HG03558 (cell line): ENCODE measurements at regions not wholly inside any gene's neighbourhood (a gene's known extent, or its start where the extent isn't known, plus 50 kb on each side); places are given as distances from the start of the nearest gene placed in this dataset.
"Not testable (repeated sequence)": the region's sequence is repeated elsewhere in the genome, so short reads cannot be mapped to it uniquely, and the experiment has no call there.

Experiments used
- ATAC-seq: cut with Tn5 transposase; IDR thresholded peaks from one replicate; pipeline ENCODE4 v1.9.1; 2021; ENCODE audit warnings: moderate number of reproducible peaks; ENCODE audit not compliant: unreplicated experiment; ENCODE audit errors: extremely low read depth

DNA sequence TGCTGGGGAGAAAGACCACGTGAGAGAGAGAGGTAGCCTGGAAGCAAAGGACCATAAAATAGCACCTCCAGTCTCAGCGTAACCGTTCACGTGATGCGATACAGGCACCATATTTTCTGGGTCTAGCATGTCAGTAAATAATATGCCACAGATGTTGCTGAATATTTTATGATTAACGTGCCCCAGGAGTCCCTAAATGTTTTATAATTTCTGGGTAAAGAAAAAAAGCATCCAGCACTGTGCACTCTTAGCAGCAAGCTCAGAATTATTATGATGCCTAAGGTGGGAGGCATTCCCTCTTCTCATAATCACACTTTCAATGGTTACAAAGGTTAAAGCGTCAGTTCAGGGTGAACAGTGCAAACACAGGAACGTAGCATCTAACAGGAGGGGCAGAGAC is 121.8 kb downstream of the CAVIN4 start:
- ATAC-seq, result no peak

DNA sequence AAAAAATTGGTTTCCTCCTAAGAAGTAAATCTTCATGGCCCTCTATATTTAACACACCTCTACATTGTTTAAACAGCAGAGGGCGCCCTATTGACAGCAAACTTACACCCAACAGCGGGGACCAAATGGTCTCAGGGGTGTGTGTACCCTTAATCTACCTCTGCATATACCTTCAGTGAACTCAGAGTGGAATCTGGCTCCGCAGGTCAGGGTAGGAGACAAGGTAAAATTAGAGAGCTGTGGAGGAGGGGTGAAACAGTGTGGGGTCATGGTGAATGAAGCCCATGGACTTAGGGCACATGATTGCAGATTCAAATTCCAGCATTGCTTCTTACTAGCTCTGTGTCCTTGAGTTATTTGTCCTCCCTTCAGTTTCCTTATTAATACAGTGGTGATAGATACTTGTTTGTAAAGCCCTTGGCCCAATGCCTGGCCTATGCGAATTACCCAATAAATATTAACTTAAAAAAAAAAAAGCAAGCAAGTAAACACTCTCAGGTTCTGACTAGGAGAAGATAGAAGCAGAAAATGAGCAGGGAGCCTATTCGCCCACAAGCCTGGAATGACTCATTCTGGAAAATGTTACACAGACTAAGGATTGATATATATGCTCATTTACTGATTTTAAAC is 122.9 kb downstream of the CAVIN4 start:
- no peak for ATAC-seq

DNA sequence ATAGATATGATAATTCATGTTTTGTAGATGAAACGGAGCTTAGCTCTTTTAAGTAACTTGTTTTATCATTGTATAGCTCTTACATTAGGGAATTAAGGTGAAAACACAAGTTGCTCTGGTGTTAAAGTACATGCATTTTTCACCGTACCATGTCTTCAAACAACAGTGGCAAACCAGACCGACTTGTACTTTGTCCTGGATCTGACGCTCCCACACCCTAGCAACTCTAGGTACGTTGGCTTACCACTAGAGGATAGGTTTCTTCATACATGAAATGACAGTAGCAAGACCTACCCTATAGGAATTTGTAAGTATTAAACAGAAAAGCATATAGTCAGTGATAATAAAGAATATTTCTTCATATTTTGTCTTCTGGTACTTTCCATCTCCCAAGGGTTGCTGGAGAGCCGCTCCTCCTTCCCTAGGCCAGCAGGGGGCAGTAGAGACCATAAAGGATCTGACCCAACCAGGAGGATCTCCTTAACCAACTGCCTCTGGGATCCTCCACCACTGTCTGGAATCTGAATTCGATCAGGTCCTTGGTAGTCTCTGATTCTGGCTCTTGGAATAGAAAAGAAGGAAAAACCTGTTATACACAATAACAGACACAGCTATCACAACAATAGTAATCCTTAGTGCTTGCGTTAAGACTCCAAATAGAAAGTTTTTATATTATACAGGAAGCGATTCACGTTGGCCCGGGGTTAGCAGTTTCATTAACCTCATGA is 136.7 kb downstream of the CAVIN4 start:
- no peak for ATAC-seq

DNA sequence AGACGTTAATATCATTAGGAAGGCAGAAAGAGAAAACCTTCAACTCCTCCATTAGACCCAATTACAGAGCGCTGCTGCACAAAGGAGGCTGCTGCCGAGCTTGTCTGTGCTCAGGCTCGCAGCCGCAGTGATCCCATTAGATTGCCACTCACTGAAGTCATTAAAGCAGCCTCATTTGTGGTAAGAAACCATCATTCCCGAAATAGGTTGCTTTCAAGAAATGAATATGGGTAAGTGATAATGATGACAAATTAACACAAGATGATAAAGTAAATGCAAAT is 137.2 kb downstream of the CAVIN4 start:
- ATAC-seq, result no peak

DNA sequence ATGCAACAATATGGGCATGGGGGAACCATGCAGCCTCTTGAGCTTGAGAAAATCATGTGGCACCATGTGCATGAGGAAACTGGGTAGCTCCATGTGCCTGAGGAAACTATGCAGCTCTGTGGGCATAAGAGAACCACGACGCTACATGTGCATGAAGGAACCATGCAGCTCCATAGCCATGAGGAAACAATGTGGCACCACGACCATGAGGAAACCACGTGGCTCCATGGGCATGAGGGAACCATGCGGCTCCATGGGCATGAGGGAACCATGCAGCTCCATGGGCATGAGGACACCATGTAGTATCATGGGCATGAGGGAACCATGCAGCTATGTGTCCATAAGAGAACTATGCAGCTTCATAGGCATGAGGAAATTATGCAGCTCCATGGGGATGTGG is 140.8 kb downstream of the CAVIN4 start:
- no peak for ATAC-seq

DNA sequence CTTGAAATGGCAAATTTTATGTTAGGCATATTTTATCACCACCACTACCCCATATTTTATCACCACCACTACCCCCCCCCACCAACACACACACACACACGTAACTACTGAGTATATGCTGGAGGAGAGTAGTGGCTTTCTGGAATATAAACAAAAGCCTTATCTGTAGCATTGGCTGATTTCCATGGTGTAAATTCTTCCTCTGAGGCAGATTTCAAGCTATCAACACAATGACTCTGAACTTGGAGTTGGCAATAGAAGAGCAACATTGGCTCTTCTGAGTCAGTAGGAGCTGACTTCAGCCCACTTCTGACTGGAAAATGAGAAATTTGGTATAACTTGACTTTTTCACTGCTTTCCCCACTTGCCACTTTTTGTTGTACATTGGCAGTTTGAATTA is 143.0 kb downstream of the CAVIN4 start:
- no peak for ATAC-seq

DNA sequence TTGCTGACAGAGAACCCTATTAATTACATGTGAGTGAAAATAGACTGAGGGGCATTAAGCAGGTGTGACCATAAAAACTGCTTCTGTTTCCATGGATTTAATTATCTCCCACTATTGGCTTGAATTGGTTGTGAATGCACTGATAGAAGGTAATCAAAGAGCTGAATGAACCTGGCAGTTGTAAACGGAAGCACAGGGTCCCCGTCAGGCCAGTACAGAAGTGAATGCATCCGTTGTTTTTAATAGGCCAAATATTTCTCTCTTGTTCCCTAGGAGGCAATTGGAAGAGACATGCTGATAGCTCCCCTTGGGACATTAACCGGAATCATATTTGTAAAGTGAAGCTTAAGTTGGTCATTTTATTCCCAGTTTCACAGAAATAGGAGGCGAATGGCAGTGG is 147.0 kb downstream of the CAVIN4 start:
- no peak for ATAC-seq

DNA sequence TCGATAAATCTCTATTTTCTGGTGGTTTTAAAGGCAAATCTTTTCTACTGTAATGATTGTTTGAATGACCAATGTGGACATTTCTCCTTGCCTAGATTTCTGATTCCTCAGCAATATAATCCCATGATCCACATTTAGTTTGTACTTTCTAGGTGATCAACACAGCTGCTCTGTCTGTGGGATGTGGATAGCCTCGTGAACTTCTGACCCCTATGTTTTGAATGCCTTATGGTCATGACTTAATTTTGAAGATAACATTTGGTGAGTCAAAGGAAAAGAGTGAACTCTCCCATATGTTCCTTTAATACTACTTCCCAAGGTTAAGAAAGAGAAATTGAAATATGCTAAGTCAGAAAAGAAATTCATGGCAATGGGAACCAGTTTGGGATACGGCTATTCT is 147.5 kb downstream of the CAVIN4 start:
- no peak for ATAC-seq

DNA sequence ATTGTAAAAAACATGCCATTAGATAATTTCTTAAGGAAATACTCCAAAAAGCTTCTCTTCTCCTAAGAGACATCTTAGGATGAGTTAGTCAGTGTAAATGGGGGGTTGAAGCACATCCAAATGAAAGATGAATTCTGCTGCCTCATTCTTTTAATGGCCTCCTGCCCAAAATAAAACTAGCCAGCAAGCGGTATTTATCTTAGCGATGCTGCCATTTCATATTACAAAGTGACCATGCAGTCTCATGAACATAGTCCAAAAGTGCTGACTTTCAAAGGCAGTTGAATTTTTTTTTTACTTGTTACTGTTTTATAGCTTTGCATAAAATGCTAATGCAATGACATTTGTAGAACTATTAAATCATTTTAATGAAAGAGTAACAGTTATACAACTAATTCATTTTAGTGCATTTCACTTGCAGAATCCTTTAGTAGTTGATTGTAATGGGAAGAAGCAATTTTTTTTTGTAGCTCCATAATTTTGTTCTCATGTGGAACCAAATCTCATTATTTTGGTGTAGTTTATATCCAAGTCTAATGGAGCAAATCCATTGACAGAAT is 151.5 kb downstream of the CAVIN4 start:
- ATAC-seq, result no peak

DNA sequence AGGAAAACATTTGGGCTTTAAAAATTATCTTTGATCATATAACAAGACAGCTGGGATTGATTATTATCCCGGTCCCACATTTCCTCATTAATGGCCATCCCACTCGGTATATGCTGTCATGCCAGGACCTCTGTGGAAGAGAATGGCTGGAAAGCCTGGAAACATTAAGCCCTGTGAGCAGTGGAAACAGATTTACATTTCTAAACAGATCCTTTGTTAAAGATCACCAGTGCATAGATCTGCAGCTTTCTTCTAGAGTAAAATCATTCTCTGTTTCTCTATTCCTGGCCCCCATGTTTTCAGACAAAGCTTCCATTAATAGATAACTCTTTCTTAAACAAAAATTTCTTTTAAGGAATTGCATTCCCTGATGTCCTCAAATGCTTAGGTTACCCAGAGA is 152.2 kb downstream of the CAVIN4 start:
- no peak for ATAC-seq

DNA sequence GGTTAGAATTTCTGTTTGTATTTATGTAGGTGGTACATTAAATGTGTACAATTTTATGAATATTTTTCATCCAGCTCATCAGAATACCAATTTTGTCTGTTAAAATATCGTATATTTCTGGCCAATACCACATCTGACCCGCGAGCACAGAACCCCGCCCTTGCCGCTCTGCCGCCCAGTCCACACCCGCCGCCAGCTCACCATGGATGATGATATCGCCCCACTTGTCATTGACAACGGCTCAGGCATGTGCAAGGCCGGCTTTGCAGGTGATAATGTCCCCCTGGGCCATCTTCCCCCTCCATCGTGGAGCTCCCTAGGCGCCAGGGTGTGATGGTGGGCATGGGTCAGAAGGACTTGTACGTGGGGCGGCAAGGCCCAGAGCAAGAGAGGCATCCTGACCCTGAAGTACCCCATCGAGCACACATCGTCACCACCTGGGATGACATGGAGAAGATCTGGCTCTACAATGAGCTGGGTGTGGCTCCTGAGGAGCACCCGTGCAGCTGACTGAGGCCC is 153.2 kb downstream of the CAVIN4 start:
- no peak for ATAC-seq

DNA sequence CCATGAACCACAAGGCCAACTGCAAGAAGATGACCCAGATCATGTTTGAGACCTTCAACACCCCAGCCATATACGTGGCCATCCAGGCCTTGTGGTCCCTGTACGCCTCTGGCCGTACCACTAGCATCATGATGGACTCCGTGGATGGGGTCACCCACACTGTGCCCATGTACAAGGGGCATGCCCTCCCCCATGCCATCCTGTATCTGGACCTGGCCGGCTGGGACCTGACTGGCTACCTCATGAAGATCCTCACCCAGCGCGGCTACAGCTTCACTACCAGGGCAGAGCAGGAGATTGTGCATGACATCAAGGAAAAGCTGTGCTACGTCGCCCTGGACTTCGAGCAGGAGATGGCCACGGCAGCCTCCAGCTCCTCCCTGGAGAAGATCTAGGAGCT is 153.7 kb downstream of the CAVIN4 start:
- ATAC-seq, result no peak

DNA sequence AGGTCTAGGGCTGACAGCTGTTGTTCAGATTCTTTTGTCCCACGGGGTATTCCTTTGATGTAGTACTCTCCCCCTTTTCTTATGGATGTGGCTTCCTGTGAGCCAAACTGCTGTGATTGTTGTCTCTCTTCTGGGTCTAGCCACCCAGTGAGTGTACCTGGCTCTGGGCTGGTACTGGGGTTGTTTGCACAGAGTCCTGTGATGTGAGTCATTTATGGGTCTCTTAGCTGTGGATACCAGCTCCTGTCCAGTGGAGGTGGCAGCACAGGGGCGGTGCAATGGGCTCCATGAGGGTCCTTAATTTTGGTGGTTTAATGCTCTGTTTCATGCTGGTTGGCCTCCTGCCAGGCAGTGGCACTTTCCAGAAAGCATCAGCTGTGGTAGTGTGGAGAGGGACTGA is 161.3 kb downstream of the CAVIN4 start:
- ATAC-seq, result no peak

DNA sequence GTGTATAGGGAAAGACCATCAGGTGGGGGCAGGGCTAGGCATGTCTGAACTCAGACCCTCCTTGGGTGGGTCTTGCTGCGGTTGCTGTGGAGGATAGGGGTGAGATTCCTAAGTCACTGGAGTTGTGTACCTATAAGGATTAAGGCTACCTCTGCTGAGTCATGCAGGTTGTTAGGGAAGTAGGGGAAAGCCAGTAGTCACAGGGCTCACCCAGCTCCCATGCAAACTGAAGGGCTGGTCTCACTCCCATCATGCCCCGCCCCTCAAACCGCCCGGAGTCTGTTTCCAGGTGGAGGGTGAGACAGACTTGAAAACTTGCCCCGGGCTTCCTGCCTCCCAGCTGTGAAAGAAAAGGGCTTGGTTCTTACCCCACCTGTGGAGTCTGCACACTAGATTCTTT is 161.8 kb downstream of the CAVIN4 start:
- ATAC-seq, result no peak

DNA sequence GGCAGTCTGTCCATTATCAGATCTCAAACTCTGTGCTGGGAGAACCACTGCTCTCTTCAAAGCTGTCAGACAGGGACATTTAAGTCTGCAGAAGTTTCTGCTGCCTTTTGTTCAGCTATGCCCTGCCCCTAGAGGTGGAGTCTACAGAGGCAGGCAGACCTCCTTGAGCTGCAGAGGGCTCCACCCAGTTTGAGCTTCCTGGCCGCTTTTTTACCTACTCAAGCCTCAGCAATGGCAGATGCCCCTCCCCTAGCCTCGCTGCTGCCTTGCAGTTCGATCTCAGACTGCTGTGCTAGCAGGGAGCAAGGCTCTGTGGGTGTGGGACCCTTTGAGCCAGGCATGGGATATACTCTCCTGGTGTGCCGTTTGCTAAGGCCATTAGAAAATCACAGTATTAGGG is 171.1 kb downstream of the CAVIN4 start:
- not testable (repeated sequence) for ATAC-seq

DNA sequence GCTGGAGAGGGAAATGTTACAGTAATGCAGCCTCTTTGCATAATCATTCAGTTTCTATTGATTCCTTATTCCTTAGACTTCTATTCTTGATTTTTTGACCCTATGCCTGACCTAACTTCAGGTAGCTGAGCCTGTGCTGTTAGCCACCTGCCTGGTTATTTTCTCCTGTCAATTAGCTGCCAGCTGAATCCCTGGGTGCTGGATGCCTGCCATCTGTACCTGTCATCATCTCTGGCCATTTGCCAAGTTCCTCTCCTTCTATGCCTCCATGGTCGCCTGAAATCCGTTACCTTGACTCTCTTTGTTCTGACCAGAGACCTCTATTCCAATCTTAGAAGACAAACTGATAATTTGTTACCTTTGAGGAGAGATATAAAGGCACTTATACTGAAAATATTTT is 178.3 kb downstream of the CAVIN4 start:
- no peak for ATAC-seq

DNA sequence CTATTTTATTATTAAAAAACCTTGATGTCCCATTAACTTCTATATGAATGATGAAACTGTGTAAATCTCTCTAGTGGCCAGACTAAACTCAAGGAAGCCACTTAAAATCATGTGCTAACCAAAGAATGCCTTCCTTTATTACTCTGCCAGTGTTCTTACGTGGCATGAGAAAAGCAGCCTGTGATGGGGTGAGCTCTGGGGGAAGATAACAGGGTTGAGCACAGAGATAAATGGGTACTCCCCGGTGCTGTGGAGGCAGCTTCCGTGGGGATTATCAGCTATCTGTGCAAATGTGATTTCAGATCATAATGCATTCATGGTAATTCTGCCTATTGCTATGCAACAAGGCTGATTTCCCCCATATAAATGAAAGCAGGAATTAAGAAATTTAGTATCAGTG is 181.3 kb downstream of the CAVIN4 start:
- ATAC-seq, result no peak

DNA sequence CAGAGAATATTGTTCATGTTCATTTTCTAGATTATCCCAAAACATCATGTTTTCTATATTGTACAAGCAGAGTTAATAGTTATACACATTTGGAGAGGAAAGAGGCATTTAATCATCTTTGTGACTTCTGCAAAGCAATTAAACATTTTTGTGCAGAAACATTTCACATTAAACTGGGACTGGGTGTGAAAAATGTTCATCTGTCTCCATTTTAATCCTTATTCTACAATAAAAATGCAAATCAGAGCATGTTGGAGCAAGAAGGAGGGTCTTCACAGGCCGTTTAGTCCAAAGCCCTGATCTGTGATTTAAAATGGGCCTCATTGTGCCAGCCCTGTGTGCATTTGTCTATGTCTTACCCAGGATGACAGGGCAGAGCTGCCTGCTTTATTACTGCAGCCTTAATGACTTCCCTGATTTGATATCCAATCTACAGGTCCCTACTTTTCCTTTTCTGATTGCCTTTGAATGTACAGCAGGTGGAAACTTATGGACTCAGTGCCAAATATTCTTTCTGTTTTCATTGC is 183.5 kb downstream of the CAVIN4 start:
- ATAC-seq, result no peak

DNA sequence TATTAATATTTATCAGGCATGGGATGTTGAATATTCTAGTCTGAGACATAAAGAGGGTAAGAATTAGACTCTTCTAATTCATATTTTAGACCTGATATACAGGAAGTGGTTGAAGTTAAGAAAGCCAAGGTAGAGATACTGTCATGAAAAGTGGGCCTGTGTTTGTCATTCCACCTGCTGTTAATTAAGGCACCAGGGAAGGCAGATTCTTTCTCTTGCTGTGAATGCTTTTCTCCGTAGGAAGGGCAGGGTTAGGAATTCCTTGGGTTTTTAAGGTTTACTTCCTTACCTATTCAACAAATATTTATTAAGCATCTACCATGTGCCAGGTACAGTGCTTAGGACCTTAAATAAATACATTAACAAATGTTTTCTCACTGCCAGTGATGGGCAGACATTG is 196.4 kb downstream of the CAVIN4 start:
- ATAC-seq, result no peak

DNA sequence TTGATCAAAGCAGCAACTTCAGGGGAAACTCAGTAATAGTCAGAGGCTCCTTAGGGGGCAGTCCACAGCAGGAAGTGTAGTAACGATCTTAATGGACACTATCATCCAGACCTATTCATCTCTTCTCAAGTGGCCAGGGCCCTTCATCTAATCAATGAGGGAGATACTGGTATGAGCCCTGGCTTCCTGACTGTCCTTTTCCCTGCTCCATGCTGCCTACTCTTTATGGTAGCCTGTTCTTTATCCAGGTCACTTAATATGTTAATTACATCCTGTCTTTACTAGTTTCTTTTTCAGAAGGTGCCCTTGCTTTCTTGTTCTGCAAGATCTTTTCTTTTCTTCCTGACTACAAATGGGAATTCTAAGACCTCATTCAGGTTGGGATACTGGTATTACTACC is 197.1 kb downstream of the CAVIN4 start:
- no peak for ATAC-seq

DNA sequence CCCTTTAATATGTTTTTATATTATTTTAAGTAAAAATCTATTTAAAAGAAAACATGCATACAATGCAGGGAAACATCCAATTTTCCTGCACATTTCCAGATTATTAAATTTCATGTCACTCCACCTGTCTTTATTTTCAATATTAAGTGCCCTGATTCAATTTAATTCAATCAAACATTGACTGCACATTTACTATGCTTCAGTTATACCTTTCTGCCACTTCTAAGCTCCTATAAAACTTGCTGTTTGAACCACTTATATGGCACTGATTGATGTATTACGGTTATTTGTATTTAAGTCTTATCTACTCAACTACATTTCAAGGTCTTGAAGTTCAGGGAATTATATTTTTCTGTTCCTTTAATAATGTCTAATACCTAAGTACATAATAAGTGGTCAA is 198.0 kb downstream of the CAVIN4 start:
- no peak for ATAC-seq

DNA sequence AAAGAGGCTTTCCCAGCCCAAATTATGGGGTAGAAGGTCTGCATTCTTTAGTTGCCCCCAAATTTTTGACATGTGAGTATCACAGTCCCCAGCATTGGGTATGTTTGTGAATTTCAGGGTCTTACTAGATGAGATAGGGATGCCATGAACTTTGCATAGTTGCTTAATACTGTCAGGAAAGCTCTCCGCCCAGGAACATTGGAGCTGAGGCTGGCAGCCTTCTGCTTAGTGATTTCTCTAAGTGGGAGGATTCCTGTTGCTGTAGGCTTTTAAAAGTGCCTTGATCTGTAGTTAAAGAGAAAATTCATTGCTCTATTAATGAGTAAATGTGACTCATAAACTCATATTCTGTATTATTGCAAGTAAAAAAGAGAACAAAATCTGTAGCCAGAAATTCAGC is 206.9 kb downstream of the CAVIN4 start:
- no peak for ATAC-seq
